GM08714 (cell line): ENCODE measurements at regions not wholly inside any gene's neighbourhood (a gene's known extent, or its start where the extent isn't known, plus 50 kb on each side); places are given as distances from the start of the nearest gene placed in this dataset.

Experiments used
- H3K4me3 ChIP-seq: fragments of 200-500 bp; sonication (Bioruptor generic); 2 replicates; pipeline ENCODE4 v1.5.1; 2014; ENCODE audit warnings: mild to moderate bottlenecking, low read length, inconsistent platforms
- ZNF274 ChIP-seq: IDR thresholded peaks from 2 replicates; pipeline ENCODE4 v1.6.1; 2012; ENCODE audit warnings: mild to moderate bottlenecking, low read depth, low read length

DNA sequence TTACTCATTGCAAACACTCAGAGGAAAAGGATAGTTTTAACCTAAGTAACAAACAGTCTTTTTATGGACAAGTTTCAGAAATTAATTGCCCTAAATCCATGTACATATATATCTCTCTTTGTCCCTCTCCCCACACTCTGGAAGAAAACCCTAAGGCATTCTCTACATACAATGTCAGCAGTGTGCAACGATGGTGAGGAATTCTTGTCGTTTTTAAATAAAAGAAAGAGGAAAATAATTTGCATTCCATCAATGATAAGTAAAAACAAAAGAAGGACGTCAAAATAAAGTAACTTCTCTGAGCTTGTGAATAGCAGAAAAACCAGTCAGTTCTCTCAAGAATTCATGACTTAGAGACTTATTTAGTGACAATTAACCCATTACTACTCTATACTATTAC, 550.5 kb upstream of the DIPK2B start:
- no peak overlapping the region for H3K4me3 ChIP-seq
- no peak for TF ChIP-seq ZNF274

DNA sequence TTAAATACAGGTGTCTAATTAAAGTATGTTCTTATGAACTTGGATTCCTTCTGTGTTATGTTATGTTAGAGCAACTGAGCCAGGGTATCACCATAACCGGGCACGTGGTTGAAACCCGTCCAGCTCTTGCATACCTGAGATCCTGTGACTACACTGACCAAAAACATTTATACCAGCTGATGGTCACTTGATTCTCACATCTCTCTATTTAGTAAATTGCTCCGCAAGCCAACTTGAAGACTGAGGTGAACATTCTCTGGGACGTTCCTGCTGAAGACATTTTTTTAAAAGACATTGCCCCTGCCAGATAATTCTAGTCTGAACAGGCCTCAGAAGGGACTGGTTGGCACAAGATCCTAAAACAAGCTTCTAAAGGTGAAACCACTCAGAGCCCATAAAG, 550.0 kb upstream of the DIPK2B start:
- H3K4me3 ChIP-seq = no peak overlapping the region
- TF ChIP-seq ZNF274 = no peak

DNA sequence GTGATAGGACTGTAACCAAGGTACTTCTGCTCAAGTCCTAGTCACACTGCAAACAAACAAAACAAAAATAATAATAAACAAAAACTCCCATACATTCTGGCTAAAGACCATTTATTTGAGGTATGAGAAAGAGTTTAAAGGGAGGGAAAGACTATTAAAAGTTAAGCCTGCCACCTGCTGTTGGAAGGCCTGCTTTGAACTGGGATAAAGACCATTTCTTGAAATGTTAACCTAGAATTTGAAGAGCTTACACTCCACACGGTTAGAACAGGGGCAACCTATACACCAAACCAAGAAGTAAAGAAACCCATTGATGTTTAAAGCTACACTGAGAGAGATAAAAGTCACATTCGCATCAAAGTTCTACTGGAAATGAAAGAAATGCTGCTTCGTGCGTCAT, 548.7 kb upstream of the DIPK2B start:
- no peak for TF ChIP-seq ZNF274
- H3K4me3 ChIP-seq = no peak overlapping the region

DNA sequence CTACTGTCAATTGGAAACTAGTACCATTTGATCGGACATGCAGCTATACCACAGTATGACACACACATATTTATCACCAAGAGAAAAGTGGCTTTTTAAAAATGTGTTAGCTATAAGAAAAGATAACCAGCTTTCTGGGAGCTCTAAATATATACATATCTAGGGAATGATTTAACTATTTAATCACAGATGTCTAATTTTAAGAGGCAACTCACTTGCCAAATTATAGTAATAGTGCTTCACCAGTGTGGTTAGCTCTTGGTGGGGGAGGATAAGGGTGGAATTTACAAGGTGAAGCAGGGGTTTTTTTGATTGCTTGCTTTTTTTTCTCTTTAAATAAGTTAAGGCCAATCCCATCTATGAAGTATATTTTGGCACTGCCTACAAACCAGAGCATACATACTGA, 547.7 kb upstream of the DIPK2B start:
- TF ChIP-seq ZNF274 = no peak
- H3K4me3 ChIP-seq = no peak overlapping the region

DNA sequence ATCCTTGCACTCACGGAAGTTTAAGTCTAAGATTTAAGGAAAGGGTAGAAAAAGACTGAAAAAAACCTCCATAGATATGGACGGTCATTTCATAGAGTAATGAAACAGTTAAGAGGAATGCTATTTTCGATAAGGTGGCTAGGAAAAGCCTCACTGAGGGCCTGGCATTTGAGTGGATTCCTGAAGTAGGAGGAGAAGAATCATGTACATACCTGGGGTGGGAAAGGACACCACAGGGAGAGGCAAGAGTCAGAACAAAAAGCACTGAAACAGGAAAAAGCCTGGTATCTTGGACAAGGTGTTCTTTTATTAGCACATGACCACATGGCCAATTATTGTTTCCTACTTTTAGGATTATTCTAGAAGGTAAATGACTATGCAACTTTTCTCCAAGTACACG, 547.2 kb upstream of the DIPK2B start:
- no peak for TF ChIP-seq ZNF274
- no peak overlapping the region for H3K4me3 ChIP-seq

DNA sequence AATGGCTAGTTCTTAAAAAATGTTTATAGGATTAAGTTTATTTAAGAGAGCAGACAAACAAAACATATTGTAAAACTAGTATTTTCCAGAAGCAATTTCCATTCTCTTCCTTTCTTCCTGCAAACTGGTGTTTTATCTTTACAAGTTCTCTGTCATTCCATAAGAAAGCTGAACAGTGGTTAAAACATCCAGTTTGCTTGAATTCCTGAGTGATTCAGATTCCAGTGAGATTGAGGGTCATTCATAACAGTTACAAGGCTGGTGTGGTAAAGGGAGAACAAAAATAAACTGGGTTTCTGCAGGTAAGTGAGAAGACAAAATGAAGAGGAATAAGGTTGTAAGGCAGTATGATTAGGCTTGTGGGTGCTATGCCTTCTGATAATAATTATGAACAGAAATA, 544.8 kb upstream of the DIPK2B start:
- no peak overlapping the region for H3K4me3 ChIP-seq
- TF ChIP-seq ZNF274 = no peak

DNA sequence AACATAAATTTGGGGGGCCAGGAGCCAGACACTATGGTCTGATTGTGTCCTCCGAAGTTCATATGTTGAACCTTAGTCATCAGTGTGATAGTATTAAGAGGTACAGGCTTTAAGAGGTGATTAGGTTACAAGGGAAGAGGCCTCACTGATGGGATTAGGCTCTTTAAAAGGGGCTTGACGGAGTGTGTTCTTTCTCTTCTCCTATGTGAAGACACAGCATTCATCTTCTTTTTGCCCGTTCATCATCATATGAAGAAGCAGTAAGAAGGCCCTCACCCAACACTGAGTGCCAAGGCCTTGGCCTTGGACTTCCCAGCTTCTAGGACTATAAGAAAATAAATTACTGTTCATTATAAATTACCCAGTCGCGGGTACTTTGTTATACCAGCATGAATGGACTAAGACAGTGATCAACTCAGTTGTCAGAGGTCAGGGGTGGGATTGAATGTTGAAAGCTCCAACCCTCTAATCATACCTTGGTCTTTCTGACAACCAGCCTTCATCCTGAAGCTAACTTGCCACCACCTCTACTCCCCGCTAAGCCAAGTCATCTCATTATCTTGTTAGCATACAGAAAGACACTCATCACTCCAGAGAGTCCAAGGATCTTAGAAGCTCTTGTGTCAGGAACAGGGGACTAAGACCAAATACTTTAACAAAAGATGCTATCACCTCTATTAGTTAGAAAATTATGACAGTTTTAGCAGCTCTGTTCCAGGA, 543.4 kb upstream of the DIPK2B start:
- no peak for TF ChIP-seq ZNF274
- no peak overlapping the region for H3K4me3 ChIP-seq

DNA sequence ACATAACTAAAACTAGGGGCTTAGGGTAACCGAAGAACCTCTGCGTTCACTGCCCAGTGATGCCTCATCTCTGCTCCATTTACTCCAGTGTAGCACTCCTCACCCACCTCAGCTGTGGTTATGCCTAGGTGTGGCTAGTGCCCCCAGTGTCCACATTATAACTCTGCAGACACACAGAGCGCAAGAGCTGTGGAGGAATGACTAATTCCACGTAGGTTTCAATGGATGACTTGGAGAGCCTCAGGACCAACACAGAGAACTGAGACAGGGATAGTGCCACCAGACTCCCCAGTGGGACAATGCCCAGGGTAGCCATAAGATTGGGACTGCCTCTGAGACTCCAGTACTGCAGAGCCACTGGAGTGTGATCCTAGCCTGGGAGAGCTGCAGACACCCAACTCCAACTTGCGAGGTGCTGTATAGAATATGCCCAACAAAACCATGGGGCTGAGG, 542.4 kb upstream of the DIPK2B start:
- H3K4me3 ChIP-seq = no peak overlapping the region
- TF ChIP-seq ZNF274 = no peak

DNA sequence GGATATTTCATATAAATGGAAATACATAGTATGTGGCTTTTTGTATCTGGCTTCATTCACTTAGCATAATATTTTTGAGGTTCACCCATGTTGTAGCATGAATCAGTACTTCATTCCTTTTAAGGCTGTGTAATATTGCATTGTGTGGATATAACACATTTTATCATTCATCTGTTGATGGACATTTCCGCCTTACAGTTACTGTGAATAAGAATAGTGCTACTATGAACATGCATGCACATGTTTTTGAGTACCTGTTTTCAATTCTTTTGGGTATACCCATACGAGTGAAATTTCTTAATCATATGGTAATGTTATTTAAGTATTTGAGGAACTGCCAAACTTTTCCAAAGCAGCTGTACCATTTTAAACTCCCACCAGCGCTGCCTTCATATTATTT, 539.6 kb upstream of the DIPK2B start:
- no peak for TF ChIP-seq ZNF274
- H3K4me3 ChIP-seq = no peak overlapping the region

DNA sequence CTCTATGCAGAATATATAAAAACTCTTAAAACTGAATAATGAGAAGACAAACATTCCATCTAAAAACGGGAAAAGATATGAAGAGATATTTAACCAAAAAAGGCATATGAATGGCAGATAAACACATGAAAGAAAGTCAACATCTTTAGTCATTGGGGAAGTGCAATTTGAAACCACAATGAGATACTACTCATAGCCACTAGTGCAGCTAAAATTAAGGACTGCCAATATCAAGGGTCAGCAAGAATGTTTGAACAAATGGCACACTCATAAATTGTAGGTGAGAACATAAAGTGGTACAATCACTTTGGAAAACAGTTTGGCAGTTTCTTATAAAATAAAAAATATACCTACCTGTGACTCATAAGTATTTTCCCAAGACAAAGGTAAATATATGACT, 534.9 kb upstream of the DIPK2B start:
- H3K4me3 ChIP-seq = no peak overlapping the region
- no peak for TF ChIP-seq ZNF274

DNA sequence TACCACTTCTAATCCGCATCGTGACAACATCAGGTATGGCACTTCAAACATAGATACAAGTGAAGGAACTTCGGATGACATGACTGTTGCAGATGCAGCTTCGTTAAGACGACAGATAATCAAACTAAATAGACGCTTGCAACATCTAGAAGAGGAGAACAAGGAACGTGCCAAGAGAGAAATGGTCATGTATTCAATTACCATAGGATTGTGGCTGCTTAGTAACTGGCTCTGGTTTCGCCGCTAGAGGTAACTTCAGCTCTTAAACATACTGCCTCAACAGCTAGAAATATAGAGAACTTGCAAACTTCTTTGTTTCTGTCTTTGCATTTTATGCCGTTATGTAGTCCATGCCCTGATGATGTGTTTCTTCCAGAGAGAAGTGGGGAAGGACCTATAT, 530.8 kb upstream of the DIPK2B start:
- no peak for TF ChIP-seq ZNF274
- no peak overlapping the region for H3K4me3 ChIP-seq

DNA sequence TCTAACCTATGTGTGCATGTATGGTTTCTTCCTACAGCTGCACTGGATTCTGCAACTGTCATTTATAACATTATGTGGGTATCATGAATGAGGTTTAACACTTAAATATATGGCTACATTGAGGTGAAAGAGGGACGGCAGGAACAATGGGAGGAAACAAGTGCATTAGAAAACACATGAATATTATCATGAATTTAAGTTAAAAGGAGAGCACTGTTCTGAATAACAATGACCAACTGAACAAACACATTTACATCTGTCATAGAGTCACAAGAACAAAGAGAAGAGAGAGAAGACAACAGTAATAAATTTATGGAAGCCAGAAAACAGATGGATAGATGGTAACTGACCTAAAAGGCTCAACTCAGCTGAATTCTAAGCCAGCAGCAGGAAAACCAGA, 527.1 kb upstream of the DIPK2B start:
- H3K4me3 ChIP-seq = no peak overlapping the region
- no peak for TF ChIP-seq ZNF274

DNA sequence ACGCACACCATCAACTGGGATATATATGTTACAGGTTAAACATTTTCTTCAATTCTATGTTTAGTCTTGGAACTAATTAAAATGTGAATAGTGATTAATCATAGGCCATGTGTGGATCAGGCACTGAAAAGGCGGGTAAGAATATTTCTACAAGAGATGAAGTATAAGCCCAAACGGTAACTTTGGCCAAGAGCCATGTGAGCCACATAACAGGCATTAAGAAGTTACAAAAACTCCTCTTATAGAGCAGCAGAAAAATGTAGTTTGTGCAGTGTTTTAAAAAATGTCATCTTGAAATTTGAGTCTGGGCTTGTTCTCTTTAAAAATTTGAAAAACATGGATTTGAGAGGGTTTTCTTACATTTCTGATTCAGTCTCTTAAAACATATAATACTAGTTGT, 521.8 kb upstream of the DIPK2B start:
- TF ChIP-seq ZNF274 = no peak
- no peak overlapping the region for H3K4me3 ChIP-seq

DNA sequence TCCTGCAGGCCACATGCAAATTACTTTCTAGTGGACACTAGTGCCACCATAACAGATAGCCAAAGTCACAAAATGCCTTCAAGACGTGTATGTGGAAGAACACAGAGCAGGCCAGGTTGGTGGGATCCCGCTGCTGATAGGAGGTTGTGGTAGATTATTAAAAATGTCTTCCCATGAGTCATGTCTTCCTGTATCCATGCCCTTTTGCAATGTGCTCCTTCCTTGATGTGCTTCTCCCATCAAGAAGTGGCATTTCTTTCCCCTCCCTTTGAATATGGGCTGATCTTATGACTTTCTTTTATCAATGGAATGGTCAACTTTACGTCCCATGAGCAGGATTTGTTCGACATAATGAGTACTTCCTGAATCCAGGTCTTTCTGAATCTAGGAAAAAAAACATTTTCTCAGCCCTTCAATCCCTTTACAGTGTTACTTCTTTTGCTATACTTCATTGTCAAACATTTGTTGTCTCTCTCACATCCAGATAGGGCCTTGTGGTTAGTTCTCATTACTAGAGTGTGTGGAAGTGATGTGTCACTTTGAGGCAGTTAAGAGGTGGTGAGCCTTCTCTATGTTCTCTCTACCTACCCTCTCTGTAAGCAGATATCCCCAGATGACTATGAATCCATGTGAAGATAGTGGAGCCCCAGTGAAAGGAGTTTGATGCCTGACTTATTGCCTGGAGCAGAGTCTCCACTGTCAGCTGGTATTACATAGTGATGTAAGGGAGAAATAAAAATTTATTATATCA, 519.2 kb upstream of the DIPK2B start:
- no peak overlapping the region for H3K4me3 ChIP-seq
- TF ChIP-seq ZNF274 = no peak

DNA sequence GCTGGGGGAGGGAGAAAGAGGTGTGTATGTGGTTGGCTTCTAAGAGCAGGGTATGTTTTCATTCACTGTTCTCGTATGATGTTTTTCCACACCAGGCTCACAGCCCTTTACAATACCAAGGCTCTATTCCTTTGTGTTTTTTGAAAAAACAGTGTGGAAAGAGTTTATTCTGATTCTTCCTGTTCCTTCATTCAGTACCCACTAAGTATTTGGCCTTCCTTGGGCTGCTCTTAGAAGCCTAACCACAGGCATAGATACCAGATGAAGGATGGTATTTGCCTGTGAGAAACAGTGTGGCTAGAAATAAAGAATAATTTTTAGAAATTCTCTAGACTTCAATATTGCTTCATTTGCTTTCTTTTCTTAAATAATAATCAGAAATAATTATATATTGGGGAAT, 518.0 kb upstream of the DIPK2B start:
- H3K4me3 ChIP-seq = no peak overlapping the region
- TF ChIP-seq ZNF274 = no peak
